ENCODE measurements at regions not wholly inside any gene's neighbourhood (a gene's known extent, or its start where the extent isn't known, plus 50 kb on each side); places are given as distances from the start of the nearest gene placed in this dataset.

- no peak overlapping the region for H4K5ac ChIP-seq (ENCODE audit: insufficient read length, low read depth, low read length)
- no peaks in the 10 kb centered on the region for H3K79me2 ChIP-seq (ENCODE audit: control insufficient read depth in 1 of 2, insufficient read depth in 2 of 2, low read length in 2 of 2)
- no peak overlapping the region for H2AK5ac ChIP-seq (ENCODE audit: low read depth, low read length)
- no peak overlapping the region for H3K56ac ChIP-seq (replicated peaks; ENCODE audit: insufficient read length, low read depth, low read length)
- H3K27me3 ChIP-seq (replicated peaks in 1 of 4; ENCODE audit: control insufficient read depth in 3 of 4, extremely low read depth in 1 of 4, insufficient read depth in 3 of 4, low read length in 3 of 4): no peaks in the 10 kb centered on the region; a peak in 2 of 7 replicates
- H3K4me3 ChIP-seq (ENCODE audit: extremely low read depth in 1 of 4, insufficient read depth in 2 of 4, low read depth in 3 of 4, low read length in 4 of 4): no peak overlapping the region
- H3K79me1 ChIP-seq (ENCODE audit: low read depth, low read length): no peaks in the 10 kb centered on the region
- H4K91ac ChIP-seq (replicated peaks; ENCODE audit: insufficient read length, low read length): no peak overlapping the region
- no peak overlapping the region for H2BK5ac ChIP-seq (ENCODE audit: low read depth, low read length)
- H3K4me1 ChIP-seq (replicated peaks in 1 of 4; ENCODE audit: control insufficient read depth in 3 of 4, insufficient read depth in 4 of 4, low read length in 3 of 4): peaks cover 0 to 5% (median 2%) of the 10 kb centered on the region in 4 experiments; a peak in 4 of 7 replicates
- 93% methylated on average over 2 of the region's 2 CpGs; no CpG with 5 or more reads in 1 of the 2 experiments for WGBS, 2 experiments (ENCODE audit: extremely low coverage in 1 of 2, insufficient coverage in 1 of 2, insufficient read length in 1 of 2, insufficient replicate concordance in 2 of 2, low coverage in 1 of 2, low lambda C conversion rate in 2 of 2, missing lambda C conversion rate in 1 of 2)
- TF ChIP-seq EP300 (IDR thresholded peaks at IDR 0.05; ENCODE audit: borderline replicate concordance in 1 of 2, low read depth in 2 of 2, low read length in 2 of 2) (no peak), BCL11A (IDR thresholded peaks at IDR 0.05; ENCODE audit: low read depth in 2 of 2, low read length in 2 of 2) (no peak), SAP30 (IDR thresholded peaks at IDR 0.05; ENCODE audit: insufficient read depth, insufficient replicate concordance, low read length) (no peak), ASH2L (IDR thresholded peaks at IDR 0.05; ENCODE audit: low read length) (no peak), BRCA1 (IDR thresholded peaks at IDR 0.05; ENCODE audit: low read depth, low read length) (no peak)
- no peaks in the 10 kb centered on the region for H3K36me3 ChIP-seq (ENCODE audit: control insufficient read depth in 2 of 4, insufficient read depth in 4 of 4, low read length in 3 of 4)
- no peak for FAIRE-seq
- no peak overlapping the region for H2BK15ac ChIP-seq (ENCODE audit: low read length)
- H2BK12ac ChIP-seq (ENCODE audit: low read depth, low read length): no peak overlapping the region
- H3K4me2 ChIP-seq (ENCODE audit: insufficient read depth in 1 of 2, low read depth in 2 of 2, low read length in 2 of 2): no peak overlapping the region
- POLR2A ChIA-PET (ENCODE audit: partially characterized antibody): no interaction called here
- CTCF ChIA-PET (ENCODE audit: partially characterized antibody): interaction anchor here (0.9 to 1.5 kb wide), 3 partner anchors 9 to 86 kb away, joined by 3 read pairs; no protein-coding TSS in a partner anchor
- no peak for DNase-seq (ENCODE audit: low read depth in 1 of 2, low spot score in 2 of 2)
- H2AFZ ChIP-seq (ENCODE audit: low read length): no peak overlapping the region
- no peaks in the 10 kb centered on the region for H3K23me2 ChIP-seq (ENCODE audit: low read depth, low read length)
- no peak overlapping the region for H2BK120ac ChIP-seq (replicated peaks; ENCODE audit: low read depth, low read length)
- no peak overlapping the region for H3K27ac ChIP-seq (ENCODE audit: low read depth, low read length)
- H2BK20ac ChIP-seq (ENCODE audit: low read length): no peak overlapping the region
- no peaks in the 10 kb centered on the region for H4K20me1 ChIP-seq (replicated peaks in 1 of 2; ENCODE audit: control insufficient read depth in 1 of 2, insufficient read depth in 2 of 2, low read length in 2 of 2)
- no peak overlapping the region for H4K8ac ChIP-seq (ENCODE audit: extremely low read depth, insufficient read depth, low read length)
- H3K9me3 ChIP-seq (ENCODE audit: insufficient read depth in 2 of 2, low read depth in 1 of 2, low read length in 1 of 2): no peaks in the 10 kb centered on the region
- no peak overlapping the region for H3K9ac ChIP-seq (replicated peaks in 1 of 4; ENCODE audit: extremely low read depth in 1 of 4, low read depth in 3 of 4, low read length in 3 of 4)
- H3K23ac ChIP-seq (ENCODE audit: insufficient read length): no peak overlapping the region
- H3K4ac ChIP-seq (replicated peaks; ENCODE audit: insufficient read length, low read depth, low read length): no peak overlapping the region
- no peak overlapping the region for H3K18ac ChIP-seq (ENCODE audit: extremely low read depth, low read length)
- no peak overlapping the region for H3K14ac ChIP-seq (ENCODE audit: insufficient read length)
Measured at GRCh38 chr11:134905517-134905916, 493.5 kb upstream of the B3GAT1 start.
